Right ventricle myocardium inferior (tissue), 1 donor: ENCODE measurements at regions not wholly inside any gene's neighbourhood (a gene's known extent, or its start where the extent isn't known, plus 50 kb on each side); places are given as distances from the start of the nearest gene placed in this dataset.

Source experiments
- ATAC-seq: fragments of 200-7000 bp; cut with Tn5 transposase; one replicate; pipeline ENCODE4 v1.9.1; 2020; ENCODE audit warnings: mild to moderate bottlenecking, moderate library complexity
- DNase-seq: peaks from one replicate; pipeline ENCODE4 v3.0.0; 2021; ENCODE audit errors: missing footprints
- intact Hi-C: fragments of 100-400 bp; cut with DNase I; formaldehyde crosslinking; loops from one replicate; pipeline ENCODE4 v1.11.0; 2022
- donor health status: DM: no; HTN: yes; CAD: no; lungs with severe emphysema.

- intact Hi-C loops: no loop called here
- ATAC-seq (no peak), DNase-seq (no peak)
These were observed 54.2 kb downstream of the S1PR1 start for GRCh38 chr1:101290922-101291561.

- no peak for DNase-seq
- ATAC-seq: no peak
- intact Hi-C loops: no loop called here
These were observed 55.0 kb downstream of the S1PR1 start for GRCh38 chr1:101291562-101292380.

- DNase-seq: no peak
- ATAC-seq: no peak
- intact Hi-C loops: no loop called here
These were observed 56.7 kb downstream of the S1PR1 start for GRCh38 chr1:101293461-101294051.

- DNase-seq: no peak
- intact Hi-C loops: no loop called here
- no peak for ATAC-seq
These were observed 58.4 kb downstream of the S1PR1 start for GRCh38 chr1:101295209-101295608.

GRCh38 chr1:101298663-101299062 is 61.8 kb downstream of the S1PR1 start:
- DNase-seq: no peak
- no peak for ATAC-seq
- intact Hi-C loops: no loop called here

- intact Hi-C loops: no loop called here
- ATAC-seq (no peak), DNase-seq (no peak)
These were observed 62.3 kb downstream of the S1PR1 start for GRCh38 chr1:101299141-101299540.

- DNase-seq: no peak
- intact Hi-C loops: no loop called here
- ATAC-seq: no peak
These were observed 62.9 kb downstream of the S1PR1 start for GRCh38 chr1:101299710-101300109.

GRCh38 chr1:101300916-101301315 is 64.1 kb downstream of the S1PR1 start:
- ATAC-seq: no peak
- no peak for DNase-seq
- intact Hi-C loops: no loop called here

- ATAC-seq: no peak
- no peak for DNase-seq
- intact Hi-C loops: no loop called here
These were observed 64.7 kb downstream of the S1PR1 start for GRCh38 chr1:101301446-101302057.

- intact Hi-C loops: no loop called here
These were observed 66.2 kb downstream of the S1PR1 start for GRCh38 chr1:101302831-101303511.

GRCh38 chr1:101307985-101308689 is 71.3 kb downstream of the S1PR1 start:
- DNase-seq (no peak), ATAC-seq (no peak)
- intact Hi-C loops: loop anchor here (5.0 kb wide), 2 partner anchors 129 to 259 kb away; no protein-coding TSS in a partner anchor

More at GRCh38 chr1:101302831-101303511, 66.2 kb downstream of the S1PR1 start:
- ATAC-seq (no peak), DNase-seq (no peak)

GRCh38 chr1:101308935-101309333 is 72.1 kb downstream of the S1PR1 start:
- intact Hi-C loops: loop anchor here (1.0 to 5.0 kb wide), 3 partner anchors 48 to 258 kb away; no protein-coding TSS in a partner anchor
- no peak for DNase-seq
- no peak for ATAC-seq

- DNase-seq (peak; percentile 82), ATAC-seq (peak; percentile 72)
- intact Hi-C loops: loop anchor here (1.0 to 5.0 kb wide), 3 partner anchors 48 to 258 kb away; no protein-coding TSS in a partner anchor
These were observed 72.8 kb downstream of the S1PR1 start for GRCh38 chr1:101309334-101310311.

GRCh38 chr1:101310506-101310905 is 73.7 kb downstream of the S1PR1 start:
- DNase-seq: no peak
- intact Hi-C loops: no loop called here
- ATAC-seq: no peak

- ATAC-seq (no peak), DNase-seq (no peak)
- intact Hi-C loops: no loop called here
These were observed 74.5 kb downstream of the S1PR1 start for GRCh38 chr1:101311146-101311920.

- DNase-seq (no peak), ATAC-seq (no peak)
- intact Hi-C loops: no loop called here
These were observed 75.3 kb downstream of the S1PR1 start for GRCh38 chr1:101312147-101312546.
